ENCODE measurements at regions not wholly inside any gene's neighbourhood (a gene's known extent, or its start where the extent isn't known, plus 50 kb on each side); places are given as distances from the start of the nearest gene placed in this dataset.

- no peak for TF ChIP-seq RAD21 (IDR thresholded peaks at IDR 0.05; ENCODE audit: low read length)
- TF ChIP-seq CTCF (conservative IDR thresholded peaks at IDR 0.05; ENCODE audit: low read depth, low read length): no peak
- no peak for TF ChIP-seq POLR2A (IDR thresholded peaks at IDR 0.05; ENCODE audit: low read depth, low read length)
- TF ChIP-seq, protein P1, sequence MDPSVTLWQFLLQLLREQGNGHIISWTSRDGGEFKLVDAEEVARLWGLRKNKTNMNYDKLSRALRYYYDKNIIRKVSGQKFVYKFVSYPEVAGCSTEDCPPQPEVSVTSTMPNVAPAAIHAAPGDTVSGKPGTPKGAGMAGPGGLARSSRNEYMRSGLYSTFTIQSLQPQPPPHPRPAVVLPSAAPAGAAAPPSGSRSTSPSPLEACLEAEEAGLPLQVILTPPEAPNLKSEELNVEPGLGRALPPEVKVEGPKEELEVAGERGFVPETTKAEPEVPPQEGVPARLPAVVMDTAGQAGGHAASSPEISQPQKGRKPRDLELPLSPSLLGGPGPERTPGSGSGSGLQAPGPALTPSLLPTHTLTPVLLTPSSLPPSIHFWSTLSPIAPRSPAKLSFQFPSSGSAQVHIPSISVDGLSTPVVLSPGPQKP (IDR thresholded peaks at IDR 0.05; ENCODE audit: borderline replicate concordance, low read depth, low read length): no peak
- TF ChIP-seq RFX5 (IDR thresholded peaks at IDR 0.05; ENCODE audit: low read depth, low read length): no peak
Measured at GRCh38 chr3:168863561-168863960, 767.8 kb upstream of the GOLIM4 start.
